Muscle layer of colon (tissue), 2 donors: ENCODE measurements at regions not wholly inside any gene's neighbourhood (a gene's known extent, or its start where the extent isn't known, plus 50 kb on each side); places are given as distances from the start of the nearest gene placed in this dataset.

Experiments used
- H3K27ac ChIP-seq: one replicate; pipeline ENCODE4 v1.7.0; 2013; ENCODE audit warnings: low read depth, mild to moderate bottlenecking, low read length, moderate library complexity
- H3K27me3 ChIP-seq, 2 donors: one replicate each; pipeline ENCODE4 v1.7.0; 2013; ENCODE audit warnings: low read length in 2 of 2, mild to moderate bottlenecking in 2 of 2; ENCODE audit not compliant: insufficient read depth in 2 of 2, control insufficient read depth in 1 of 2
- H3K36me3 ChIP-seq: one replicate; pipeline ENCODE4 v1.7.0; 2013; ENCODE audit warnings: mild to moderate bottlenecking, low read length; ENCODE audit not compliant: insufficient read depth
- H3K4me1 ChIP-seq: one replicate; pipeline ENCODE4 v1.7.0; 2013; ENCODE audit warnings: mild to moderate bottlenecking, low read length; ENCODE audit not compliant: insufficient read depth
- H3K4me3 ChIP-seq, 2 donors: one replicate each; pipeline ENCODE4 v1.7.0; 2013; ENCODE audit warnings: low read length in 2 of 2, low read depth in 1 of 2, mild to moderate bottlenecking in 1 of 2, moderate library complexity in 1 of 2
- H3K9ac ChIP-seq: one replicate; pipeline ENCODE4 v1.7.0; 2013; ENCODE audit warnings: low read length
- H3K9me3 ChIP-seq: one replicate; pipeline ENCODE4 v1.7.0; 2013; ENCODE audit warnings: mild to moderate bottlenecking, low read length
- donor health status: abdominal sarcoma.
- donor health status: Adenocarcinoma of cecum.

DNA sequence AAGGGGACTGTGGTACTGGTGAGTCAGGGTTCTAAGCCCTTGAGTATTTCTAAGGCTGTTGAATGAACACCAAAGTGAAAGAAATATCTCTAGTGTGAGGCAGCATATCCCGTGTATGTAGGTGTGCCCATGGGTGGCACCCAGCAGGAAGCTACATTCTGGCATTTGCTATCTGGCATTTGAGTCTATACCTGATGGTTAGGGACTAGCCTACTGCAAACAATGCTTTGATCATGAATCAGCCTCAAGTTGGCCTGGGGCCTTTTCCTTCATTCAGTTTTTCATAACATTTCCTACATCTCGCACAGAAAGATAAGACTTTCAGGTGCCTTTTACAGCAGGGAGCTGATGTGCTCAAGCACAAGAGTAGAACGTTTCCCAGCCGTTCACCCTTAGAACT is 85.7 kb upstream of the E2F7 start:
- no peaks in the 10 kb centered on the region for H3K27me3 ChIP-seq
- no peak overlapping the region for H3K9ac ChIP-seq
- no peak overlapping the region for H3K27ac ChIP-seq
- no peaks in the 10 kb centered on the region for H3K36me3 ChIP-seq
- no peak overlapping the region for H3K4me3 ChIP-seq
- no peaks in the 10 kb centered on the region for H3K9me3 ChIP-seq
- no peaks in the 10 kb centered on the region for H3K4me1 ChIP-seq

DNA sequence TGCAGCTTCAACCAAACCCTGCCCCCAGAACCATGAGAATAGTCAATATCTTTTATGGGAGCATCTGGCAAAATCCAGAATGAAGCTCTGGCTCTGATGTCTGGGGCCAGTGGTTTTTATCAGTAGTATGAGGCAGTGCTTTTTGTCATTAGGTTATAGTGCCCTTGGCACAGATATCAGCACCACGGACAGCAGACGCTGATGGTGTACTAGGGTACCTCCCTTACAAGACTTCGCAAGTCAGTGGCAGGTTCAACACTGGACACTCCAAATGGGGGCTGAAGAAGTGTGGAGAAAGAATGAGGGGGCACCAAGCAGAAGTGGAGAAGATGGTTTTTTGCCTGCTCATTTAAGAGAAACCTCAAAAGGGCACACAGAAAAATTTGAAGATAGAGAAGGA is 68.2 kb upstream of the E2F7 start:
- H3K27me3 ChIP-seq = no peaks in the 10 kb centered on the region
- H3K36me3 ChIP-seq = no peaks in the 10 kb centered on the region
- H3K9ac ChIP-seq = no peak overlapping the region
- no peaks in the 10 kb centered on the region for H3K4me1 ChIP-seq
- H3K9me3 ChIP-seq = no peaks in the 10 kb centered on the region
- no peak overlapping the region for H3K4me3 ChIP-seq
- no peak overlapping the region for H3K27ac ChIP-seq

DNA sequence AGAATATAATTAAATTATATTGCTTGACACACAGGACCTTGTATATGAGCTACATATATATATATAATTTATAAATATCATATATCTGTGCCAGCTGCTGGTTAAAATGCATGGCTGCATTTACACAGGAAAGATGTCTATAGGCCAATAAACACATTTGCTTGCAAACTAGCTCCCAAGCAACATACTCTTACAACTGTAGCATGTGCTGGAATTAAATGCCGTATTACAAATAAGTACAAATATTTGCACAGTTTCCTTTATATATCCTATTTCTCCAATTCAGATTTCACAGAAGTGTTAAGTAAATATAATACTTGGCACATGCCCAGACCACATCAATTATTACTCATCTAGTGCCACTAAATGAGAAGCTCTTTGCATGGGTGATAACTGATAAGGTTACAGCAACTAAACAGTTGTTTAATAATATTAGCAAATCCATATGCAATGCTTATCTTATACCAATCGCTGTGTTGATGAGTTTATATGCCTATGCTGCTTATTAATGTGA is 66.7 kb upstream of the E2F7 start:
- no peaks in the 10 kb centered on the region for H3K27me3 ChIP-seq
- no peaks in the 10 kb centered on the region for H3K36me3 ChIP-seq
- no peak overlapping the region for H3K9ac ChIP-seq
- H3K4me1 ChIP-seq = no peaks in the 10 kb centered on the region
- H3K27ac ChIP-seq = no peak overlapping the region
- no peak overlapping the region for H3K4me3 ChIP-seq
- H3K9me3 ChIP-seq = no peaks in the 10 kb centered on the region

DNA sequence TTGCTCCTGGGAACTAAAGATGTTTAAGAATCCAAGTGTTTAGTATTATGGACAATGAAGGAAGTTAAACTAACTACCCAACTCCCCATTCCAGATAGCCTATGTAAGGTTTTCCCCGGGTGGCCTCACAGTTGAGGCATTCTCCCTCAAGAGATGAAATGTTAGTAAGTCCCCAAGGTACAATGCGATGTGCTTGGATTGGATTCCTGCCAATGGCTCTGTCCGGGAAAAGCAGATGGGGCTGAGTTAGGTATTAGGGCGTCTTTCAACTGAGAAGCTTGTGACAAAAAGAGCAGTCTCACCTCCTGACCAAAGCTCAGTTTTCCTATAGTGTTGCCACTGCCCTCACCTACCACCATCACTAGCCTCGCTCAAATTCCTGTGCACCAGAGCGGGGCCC is 64.8 kb upstream of the E2F7 start:
- Histone ChIP-seq H3K27me3 (no peaks in the 10 kb centered on the region), H3K9ac (no peak overlapping the region), H3K9me3 (no peaks in the 10 kb centered on the region), H3K27ac (no peak overlapping the region), H3K4me3 (no peak overlapping the region), H3K4me1 (no peaks in the 10 kb centered on the region), H3K36me3 (no peaks in the 10 kb centered on the region)

DNA sequence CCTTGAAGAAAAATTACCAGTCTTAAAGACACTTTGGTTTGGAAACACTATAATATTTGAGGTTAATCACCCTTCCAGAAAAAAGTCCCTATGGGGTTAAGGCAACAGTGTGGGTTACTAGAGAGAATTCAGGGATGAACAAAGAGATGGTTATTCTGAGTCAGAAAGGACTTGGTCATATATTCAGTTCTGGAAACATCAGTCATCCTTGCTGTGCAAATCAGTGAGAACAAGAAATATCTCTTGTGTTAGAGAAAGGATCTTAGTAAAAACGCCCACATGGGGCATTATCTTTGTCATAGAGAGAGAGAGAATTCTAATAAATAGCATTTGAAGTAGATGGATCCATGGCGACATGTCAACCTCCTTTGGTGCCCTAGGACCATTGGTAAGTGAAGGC is 59.4 kb upstream of the E2F7 start:
- no peaks in the 10 kb centered on the region for H3K27me3 ChIP-seq
- no peaks in the 10 kb centered on the region for H3K9me3 ChIP-seq
- no peak overlapping the region for H3K4me3 ChIP-seq
- H3K4me1 ChIP-seq = no peaks in the 10 kb centered on the region
- no peak overlapping the region for H3K27ac ChIP-seq
- H3K36me3 ChIP-seq = no peaks in the 10 kb centered on the region
- H3K9ac ChIP-seq = no peak overlapping the region

DNA sequence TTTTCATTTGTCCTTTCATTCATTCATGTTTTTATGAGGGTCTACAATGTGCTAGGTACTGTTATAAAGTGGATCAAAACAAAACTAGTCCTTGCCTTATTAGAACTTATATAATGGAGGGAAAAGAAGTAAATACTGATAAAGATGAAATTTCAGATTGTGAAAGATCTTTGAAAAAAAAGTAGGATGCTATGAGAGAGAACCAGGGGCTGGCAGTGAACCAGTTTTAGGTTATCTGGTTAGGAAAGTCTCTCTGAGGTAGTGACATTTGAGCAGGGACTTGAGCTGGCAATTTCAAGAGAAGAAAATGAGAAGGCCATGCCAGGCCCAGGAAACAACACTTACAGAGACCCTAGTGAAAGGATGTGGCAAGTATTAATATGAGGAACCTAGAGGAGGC is 57.3 kb upstream of the E2F7 start:
- Histone ChIP-seq H3K27ac (no peak overlapping the region), H3K9ac (no peak overlapping the region), H3K9me3 (no peaks in the 10 kb centered on the region), H3K4me1 (no peaks in the 10 kb centered on the region), H3K36me3 (no peaks in the 10 kb centered on the region), H3K4me3 (no peak overlapping the region), H3K27me3 (no peaks in the 10 kb centered on the region)

DNA sequence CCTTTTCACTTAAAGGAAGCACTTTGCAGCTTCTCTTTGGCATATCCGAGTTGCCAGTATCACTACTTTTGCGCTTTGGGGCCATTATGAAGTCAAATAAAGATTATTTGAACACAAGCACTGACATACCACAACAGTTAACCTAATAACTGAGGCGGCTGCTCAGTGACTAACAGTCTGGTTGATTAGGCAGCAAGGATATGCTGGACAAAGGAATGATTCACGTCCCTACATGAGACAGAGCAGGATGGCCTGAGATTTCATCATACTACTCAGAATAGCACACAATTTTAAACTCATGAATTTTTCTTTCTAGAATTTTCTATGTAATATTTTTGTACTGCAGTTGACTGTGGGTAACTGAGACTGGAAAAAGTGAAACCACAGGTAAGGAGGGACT is 56.9 kb upstream of the E2F7 start:
- no peak overlapping the region for H3K9ac ChIP-seq
- H3K4me3 ChIP-seq = no peak overlapping the region
- H3K27me3 ChIP-seq = no peaks in the 10 kb centered on the region
- no peaks in the 10 kb centered on the region for H3K9me3 ChIP-seq
- no peaks in the 10 kb centered on the region for H3K36me3 ChIP-seq
- H3K27ac ChIP-seq = no peak overlapping the region
- no peaks in the 10 kb centered on the region for H3K4me1 ChIP-seq

DNA sequence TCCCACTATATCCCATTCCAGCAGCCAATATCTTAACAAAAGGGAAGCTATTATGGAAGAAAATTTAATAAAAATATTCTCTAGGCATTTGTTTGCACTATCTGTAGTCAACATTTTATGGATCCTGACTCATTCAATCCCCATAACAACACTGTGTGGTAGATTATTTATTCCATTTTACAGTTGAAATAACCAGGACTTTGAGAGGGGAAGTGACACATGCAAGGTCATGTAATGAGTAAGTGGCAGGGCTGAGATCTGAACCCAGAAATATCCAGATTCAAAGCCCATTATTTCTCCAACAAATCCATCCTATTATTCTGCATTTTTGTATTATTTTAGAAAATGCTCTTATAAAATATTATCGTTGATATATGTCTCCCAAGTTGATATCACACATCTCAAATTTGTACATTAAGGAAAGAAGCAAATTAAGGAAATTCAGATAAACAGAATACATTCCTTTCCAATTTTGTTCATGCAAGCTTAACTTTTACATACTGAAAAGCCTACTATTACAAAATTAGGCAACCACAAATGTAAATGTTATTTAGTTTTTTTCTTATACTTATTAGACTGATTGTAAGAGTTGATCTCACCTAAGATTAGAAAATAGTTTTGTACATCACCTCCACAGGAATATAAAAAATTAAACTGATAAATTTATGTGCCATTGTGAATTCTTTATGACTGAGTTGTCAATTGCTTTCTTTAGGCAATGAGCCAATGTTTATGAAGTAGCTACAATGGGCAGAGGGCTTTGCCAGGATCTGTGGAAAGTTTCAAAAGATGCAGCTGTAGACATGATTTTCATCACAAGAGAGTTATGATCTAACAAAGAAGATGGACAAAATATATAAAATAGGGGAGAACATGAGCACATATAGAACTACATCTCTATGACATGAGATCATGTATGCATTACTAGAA is 55.1 kb upstream of the E2F7 start:
- H3K27me3 ChIP-seq = no peaks in the 10 kb centered on the region

DNA sequence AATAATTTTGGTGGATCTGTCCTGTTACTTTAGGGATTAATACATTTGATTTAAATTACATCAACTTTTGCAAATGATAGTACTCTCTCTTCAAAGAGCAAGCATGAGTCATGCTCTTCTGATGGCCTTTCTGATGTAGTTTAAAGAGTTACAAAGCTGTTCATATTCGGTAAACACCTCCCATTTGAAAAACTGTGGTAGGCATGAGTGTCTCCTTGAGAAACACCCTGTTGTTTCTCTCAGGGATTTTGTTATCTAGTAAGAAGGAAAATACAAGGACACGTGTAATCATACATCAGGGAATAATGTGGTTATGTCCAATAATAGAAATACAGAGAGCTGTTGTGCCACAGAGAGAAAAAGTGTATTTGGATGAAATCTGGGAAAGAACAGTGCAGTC is 53.3 kb upstream of the E2F7 start:
- no peak overlapping the region for H3K9ac ChIP-seq
- H3K4me3 ChIP-seq = no peak overlapping the region
- no peak overlapping the region for H3K27ac ChIP-seq
- H3K4me1 ChIP-seq = no peaks in the 10 kb centered on the region
- H3K9me3 ChIP-seq = no peaks in the 10 kb centered on the region
- H3K27me3 ChIP-seq = no peaks in the 10 kb centered on the region
- no peaks in the 10 kb centered on the region for H3K36me3 ChIP-seq

More for the DNA sequence above, 55.1 kb upstream of the E2F7 start:
- no peaks in the 10 kb centered on the region for H3K9me3 ChIP-seq
- no peak overlapping the region for H3K4me3 ChIP-seq
- no peak overlapping the region for H3K9ac ChIP-seq
- H3K27ac ChIP-seq = no peak overlapping the region
- H3K4me1 ChIP-seq = no peaks in the 10 kb centered on the region
- H3K36me3 ChIP-seq = no peaks in the 10 kb centered on the region

DNA sequence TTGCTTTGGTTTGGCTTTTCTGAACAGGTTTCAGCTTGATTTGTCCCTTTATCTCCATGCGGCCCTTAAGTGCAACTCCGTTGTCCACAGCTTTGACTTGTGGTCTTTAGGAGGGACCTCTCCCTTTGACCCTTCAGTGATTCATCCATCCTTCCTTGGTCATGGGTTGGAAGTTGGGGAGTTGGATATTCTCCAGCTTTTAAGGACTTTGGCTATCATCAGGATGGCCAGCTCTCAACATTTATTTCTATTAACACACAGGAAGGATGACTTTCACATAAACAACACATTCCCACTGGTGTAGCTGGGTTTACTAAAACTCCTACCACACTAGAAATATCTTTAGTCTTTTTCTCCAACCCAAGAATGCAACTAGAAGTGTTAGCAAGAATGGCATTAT is 50.9 kb upstream of the E2F7 start:
- H3K9ac ChIP-seq = no peak overlapping the region
- no peaks in the 10 kb centered on the region for H3K4me1 ChIP-seq
- no peak overlapping the region for H3K4me3 ChIP-seq
- no peaks in the 10 kb centered on the region for H3K27me3 ChIP-seq
- H3K27ac ChIP-seq = no peak overlapping the region
- no peaks in the 10 kb centered on the region for H3K9me3 ChIP-seq
- no peaks in the 10 kb centered on the region for H3K36me3 ChIP-seq

DNA sequence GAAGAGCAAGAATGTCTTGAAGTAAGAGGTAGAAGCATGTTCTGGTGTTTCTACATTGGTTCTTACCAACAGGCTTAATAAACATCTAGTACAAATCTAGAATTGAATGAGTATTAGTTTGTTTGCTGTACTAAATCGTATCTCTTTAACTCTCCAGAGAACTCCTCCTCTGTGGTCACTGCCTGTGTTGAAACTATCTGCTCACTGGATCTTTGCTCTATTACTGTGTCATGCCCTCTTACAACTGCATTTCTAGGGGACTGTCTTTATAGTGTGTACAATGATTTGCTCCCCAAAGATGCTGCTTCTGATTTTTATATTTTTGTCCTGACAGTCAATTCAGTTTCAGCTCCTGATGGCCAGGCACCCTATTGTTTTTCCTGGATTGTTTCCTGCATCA is 50.1 kb upstream of the E2F7 start:
- H3K9ac ChIP-seq = no peak overlapping the region
- no peaks in the 10 kb centered on the region for H3K4me1 ChIP-seq

More for the DNA sequence above, 50.1 kb upstream of the E2F7 start:
- H3K36me3 ChIP-seq = no peaks in the 10 kb centered on the region
- no peaks in the 10 kb centered on the region for H3K9me3 ChIP-seq
- H3K27ac ChIP-seq = no peak overlapping the region
- no peak overlapping the region for H3K4me3 ChIP-seq
- H3K27me3 ChIP-seq = no peaks in the 10 kb centered on the region
